Frontal cortex (tissue), 3 donors: ENCODE measurements at regions not wholly inside any gene's neighbourhood (a gene's known extent, or its start where the extent isn't known, plus 50 kb on each side); places are given as distances from the start of the nearest gene placed in this dataset.
"Not testable (repeated sequence)": the region's sequence is repeated elsewhere in the genome, so short reads cannot be mapped to it uniquely, and the experiment has no call there.

ENCODE experiments used
- DNase-seq, 2 donors: peaks; one replicate each; pipeline ENCODE4 v3.0.0; 2012; ENCODE audit warnings: low spot score in 2 of 2
- FAIRE-seq: peaks from 2 replicates; lab custom pipeline; 2012; peaks lifted over from hg19 to GRCh38; lab: Jason Lieb, UNC
- donor health status: control.
- donor health status: control.
- donor health status: control.

DNA sequence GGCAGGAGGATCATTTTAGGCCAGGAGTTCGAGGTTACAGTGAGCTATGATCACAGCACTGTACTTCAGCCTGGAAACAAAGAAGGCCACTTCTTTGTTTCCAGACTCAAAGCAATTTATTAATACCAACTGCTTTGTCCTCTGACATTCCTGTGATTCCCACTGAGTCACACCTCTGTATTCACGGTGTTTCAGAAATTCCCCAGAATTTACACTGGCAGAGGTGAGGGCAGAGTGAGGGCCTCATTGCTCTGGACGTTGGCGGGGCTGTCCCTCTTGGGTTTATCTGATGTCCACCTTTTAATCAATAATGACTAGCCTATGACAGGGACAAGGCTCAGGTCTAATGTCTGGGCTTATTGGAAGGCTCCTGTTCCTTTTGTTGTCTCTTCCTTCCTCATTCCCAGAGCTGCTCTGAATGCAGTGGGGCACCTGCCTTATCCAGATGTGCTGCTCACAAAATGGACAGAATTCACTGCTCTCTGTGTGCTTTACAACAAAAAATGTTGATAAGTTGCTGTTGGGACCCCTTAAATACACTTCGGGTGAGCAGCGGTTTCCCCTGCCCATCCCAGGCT lies 160.1 kb downstream of the BCL2L11 start:
- FAIRE-seq, DNase-seq: not testable (repeated sequence)

GRCh38 chr2:111282162-111282561 lies 161.4 kb downstream of the BCL2L11 start:
- not testable (repeated sequence) for DNase-seq, FAIRE-seq

DNA sequence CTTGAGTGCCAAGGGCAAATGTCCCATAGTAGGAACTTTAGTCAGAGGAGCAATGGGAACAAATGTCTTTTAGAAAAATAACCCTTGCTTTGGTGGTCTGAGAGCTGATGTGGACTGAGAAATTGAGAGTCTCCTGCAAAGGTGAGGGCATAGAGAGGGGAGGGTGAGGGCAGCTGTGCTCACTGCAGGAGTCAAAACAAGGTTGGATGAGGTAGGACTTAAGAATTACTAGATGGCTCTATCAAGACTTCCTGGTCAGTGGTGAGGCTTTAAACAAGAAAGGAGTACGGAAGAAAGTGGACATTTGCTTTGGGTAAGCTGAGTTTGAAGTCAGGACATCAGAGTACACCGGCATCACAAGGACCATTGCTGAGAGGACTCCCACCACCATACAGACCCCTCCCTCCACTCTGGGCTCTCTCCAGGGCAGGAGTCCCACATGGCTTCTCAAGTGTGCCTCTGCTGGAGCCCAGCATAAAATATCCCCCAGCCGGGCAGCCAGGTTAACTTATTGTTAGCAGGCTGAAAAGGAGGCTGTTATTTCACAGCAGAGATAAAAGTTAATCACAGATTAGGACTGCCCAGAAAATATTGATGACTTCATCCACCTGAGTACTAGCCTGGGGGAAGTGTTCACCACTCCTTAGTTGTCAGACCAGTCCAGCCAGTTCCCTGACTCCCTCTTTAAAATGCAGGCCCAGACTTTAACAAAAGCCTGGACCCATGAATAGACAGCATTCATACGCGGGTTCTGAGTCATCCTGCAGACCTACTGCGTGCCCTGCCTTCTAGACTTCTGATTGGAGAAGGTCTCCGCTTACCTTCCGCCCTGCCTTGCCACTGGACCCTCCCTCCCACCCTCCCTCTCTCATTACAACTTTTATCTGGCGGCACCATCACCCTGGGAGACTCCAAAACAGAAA lies 167.2 kb downstream of the BCL2L11 start:
- FAIRE-seq = not testable (repeated sequence)

GRCh38 chr2:111290370-111290769 lies 169.7 kb downstream of the BCL2L11 start:
- DNase-seq, FAIRE-seq: not testable (repeated sequence)

More for the DNA sequence above, 167.2 kb downstream of the BCL2L11 start:
- not testable (repeated sequence) for DNase-seq

DNA sequence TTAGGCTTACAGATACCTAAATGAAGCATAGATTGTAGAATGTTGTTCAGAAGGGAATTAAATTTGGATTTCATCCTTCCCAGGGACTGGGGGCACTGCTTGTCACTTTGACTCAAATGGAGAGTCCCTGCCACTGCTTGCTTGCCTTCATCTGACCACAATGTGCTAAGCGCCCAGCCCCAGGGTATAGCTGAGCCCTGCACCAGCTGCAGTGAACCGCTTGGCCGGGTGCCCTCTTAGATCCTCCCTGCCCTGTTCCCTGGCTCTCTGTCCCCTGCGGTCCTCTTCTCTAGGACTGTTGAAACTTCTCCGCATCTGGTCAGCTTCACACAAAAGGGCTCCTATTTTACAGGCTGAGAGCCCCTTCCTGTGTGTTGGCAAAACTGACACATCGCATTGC lies 170.9 kb downstream of the BCL2L11 start:
- not testable (repeated sequence) for FAIRE-seq, DNase-seq

DNA sequence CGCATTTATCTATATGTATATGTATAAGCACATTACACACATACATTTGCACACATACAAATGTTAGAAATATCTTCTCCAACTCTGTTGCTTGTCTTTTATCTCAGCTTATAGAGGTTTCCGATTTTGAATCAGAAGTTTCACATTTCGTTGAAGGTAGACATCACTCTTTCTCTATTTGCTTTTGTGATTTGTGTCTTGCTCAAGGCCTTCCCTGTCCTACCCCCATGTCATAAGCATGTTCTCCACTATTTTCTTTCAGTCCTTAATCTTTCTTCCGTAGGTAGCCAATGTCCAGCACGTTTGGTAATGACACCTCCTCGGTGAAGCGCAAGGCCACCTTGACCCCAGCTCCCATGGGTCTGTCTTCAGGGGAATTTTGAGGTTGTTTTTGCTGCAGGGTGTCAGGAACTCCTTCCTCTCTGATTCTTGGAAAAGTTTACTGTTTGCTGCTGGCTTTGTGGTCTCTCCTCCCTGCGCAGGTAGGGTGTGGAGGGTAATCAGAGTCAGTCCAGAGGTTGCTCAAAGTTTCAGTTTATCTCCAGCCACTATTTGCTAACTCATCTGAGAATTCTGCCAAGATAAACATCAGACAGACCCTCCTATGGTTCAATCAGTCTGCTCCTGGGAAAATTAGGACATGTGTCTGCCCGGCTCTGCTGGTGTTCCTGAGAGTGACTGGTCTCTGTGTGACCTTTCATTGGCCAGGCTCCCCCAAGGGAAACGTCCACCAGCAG lies 171.7 kb downstream of the BCL2L11 start:
- not testable (repeated sequence) for DNase-seq, FAIRE-seq

DNA sequence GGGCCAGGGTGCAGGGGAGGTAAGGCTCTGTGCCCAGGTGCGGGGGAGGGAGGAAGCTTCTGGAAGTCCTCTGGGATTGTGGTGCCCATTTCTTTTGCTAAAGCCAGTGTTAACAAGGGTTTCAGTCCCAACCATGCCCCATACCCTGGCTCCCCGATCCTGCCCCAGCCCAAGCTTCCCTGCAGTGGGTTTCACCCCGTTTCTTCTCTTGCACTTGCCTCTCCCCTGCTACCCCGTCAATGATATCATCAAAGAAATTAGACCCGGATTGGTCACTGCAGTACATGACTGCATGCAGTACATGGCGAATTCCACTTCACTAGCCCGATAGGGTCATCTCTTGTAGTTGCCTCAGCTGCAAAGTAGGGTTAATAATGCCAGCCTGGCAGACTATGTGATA lies 174.0 kb downstream of the BCL2L11 start:
- not testable (repeated sequence) for FAIRE-seq, DNase-seq

GRCh38 chr2:111296122-111296804 lies 175.5 kb downstream of the BCL2L11 start:
- not testable (repeated sequence) for DNase-seq, FAIRE-seq

DNA sequence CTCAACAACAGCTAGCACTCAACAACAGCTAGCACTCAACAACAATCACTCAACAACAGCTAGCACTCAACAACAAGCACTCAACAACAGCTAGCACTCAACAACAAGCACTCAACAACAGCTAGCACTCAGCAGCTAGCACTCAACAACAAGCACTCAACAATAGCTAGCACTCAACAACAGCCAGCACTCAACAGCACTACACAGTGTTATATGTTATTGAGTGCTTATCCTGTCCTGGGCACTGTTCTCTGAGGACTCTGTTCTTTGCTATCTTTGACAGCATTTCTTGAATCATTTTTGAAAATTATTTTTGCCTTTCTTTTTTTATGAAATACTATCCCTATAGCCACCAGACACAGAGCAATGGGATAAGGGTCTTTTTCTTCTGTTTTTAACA lies 176.4 kb downstream of the BCL2L11 start:
- not testable (repeated sequence) for DNase-seq, FAIRE-seq

GRCh38 chr2:111298927-111299326 lies 178.2 kb downstream of the BCL2L11 start:
- not testable (repeated sequence) for DNase-seq, FAIRE-seq

DNA sequence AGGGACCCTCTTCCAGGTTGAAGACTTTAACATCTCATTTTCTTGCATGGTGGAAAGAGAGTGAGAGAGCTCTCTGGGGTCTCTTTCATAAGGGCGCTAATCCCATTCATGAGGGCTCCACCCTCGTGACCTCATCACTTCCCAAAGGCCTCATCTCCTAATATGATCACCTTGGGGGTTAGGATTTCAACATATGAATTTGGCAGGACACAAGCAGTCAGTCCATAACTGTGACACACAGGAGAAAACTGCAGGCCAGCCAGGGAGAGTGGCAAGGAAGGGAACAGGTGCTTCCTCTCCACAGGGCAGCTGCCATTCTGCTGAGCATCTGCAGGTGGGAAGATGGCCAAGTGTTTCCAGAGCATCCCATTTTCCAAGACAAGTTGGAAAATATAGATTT lies 178.9 kb downstream of the BCL2L11 start:
- DNase-seq, FAIRE-seq: not testable (repeated sequence)

DNA sequence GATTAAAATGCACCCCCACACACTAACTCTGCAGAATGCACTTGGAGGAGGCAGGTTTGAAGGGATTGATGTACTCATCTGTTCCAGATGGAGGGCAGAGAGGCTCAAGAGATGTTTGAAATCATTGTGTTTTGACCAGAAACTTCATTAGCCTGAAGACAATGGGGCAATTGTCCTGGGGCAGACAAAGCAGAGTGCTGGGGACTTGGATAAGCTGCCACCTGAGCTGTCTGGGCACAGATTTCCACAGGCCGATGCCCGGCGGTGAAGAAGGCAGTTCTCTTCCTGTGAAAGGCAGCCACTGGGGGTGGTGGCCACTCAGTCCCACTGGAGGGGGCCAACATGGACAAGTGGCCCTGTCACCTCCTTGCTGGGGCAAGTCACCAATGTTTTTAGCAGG lies 181.0 kb downstream of the BCL2L11 start:
- DNase-seq, FAIRE-seq: not testable (repeated sequence)

DNA sequence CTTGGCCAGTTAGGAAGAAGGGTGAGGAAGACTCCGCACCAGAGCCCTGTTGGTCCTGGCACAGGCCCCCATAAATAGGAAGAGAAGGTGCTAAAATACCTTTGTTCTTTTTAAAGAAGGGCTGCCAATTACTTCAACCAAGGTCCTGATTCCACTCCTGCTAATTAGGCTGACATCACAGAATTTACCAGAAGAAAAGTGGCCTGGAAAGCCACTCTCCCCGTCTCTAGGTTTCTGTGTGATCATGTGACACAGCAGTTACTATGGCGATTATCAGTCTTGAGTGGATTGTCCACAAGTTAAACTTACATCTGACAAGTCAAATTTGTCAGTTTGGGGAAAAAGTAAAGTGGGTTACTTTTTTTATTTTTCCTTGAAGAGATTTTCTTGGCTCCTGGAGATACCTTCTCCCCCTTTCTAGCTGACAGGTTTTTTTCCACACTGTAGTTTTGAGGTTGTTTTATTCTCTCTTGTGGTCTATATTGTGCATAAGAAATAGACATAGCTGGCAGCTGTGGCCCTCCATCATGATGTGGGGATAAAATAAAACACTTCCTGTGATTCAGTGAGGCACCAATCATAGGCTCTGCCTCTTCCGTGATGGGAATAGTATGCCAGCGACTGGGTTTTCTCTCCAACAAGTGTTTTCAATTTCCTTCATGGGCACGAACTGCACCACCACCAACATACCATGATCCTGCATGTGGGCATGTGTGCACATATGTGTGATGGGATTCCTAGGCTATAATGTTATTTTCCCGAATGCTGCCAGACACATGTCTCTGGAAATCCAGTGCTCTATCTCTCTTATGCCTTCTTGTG lies 181.9 kb downstream of the BCL2L11 start:
- not testable (repeated sequence) for FAIRE-seq, DNase-seq

GRCh38 chr2:111307302-111307701 lies 186.6 kb downstream of the BCL2L11 start:
- DNase-seq, FAIRE-seq: not testable (repeated sequence)

DNA sequence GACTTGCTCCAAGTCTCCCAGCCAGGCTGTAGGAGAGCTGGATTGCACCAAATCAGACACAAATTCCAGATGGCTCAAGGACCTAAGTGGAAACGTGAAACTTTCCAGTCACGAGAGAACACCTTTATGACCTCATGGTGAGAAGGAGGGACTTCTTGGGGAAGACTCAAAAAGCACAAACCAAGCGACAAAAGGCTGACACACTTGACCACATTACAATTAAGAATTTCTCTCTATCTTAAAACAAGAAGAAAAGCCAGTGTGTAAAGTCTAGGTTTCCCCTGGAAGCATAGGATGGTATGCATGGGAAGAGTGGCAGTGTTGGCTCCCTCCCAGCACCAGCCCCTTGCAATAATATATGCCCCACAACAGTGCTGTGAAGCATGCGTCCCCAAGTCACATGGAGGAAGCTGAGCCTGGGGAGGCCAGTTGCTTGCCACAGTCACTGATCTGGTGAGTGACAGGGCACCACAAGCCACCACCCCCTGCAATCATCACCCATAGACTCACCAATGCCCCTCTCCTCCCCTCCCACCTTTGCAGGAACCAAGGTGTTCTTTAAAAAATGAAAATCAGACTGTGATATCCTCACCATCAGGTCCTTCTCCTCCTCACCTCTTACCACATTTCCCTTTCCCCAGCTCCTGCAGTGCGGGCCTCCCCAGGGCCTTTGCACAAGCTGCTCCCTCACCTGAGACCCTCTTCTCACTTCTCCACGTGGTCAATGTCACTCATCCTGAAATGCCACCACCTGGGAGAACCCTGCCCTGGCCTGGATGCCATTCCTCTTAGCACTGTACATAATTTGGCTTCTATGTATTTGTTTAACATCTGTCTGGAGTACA lies 188.7 kb downstream of the BCL2L11 start:
- not testable (repeated sequence) for FAIRE-seq

GRCh38 chr2:111310395-111310794 lies 189.7 kb downstream of the BCL2L11 start:
- FAIRE-seq, DNase-seq: not testable (repeated sequence)

More for the DNA sequence above, 188.7 kb downstream of the BCL2L11 start:
- DNase-seq = not testable (repeated sequence)

DNA sequence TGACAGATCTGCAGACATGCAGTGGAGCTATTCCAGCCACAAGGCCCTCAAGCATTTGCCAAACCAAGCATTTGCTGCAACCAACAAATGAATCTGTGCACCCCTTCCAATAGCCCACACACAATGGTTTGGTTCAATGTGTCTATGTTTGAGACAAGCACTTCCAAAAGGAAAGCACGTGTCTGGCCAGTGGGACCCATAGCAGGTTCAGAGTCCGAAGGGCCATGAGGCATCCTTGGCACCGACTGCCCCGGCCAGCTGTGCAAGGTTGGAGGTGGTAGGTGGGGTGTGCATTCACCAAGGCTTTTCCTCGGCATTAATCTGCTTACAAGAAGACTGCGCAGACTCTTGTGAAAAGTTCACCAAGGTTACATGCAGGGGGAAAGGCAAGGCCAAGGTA lies 190.9 kb downstream of the BCL2L11 start:
- not testable (repeated sequence) for FAIRE-seq, DNase-seq
